Muscle of leg (tissue), 3 donors: ENCODE measurements at regions not wholly inside any gene's neighbourhood (a gene's known extent, or its start where the extent isn't known, plus 50 kb on each side); places are given as distances from the start of the nearest gene placed in this dataset.
A peak's percentile ranks its signal among the peaks of the same experiment; 100 is the strongest.

Source experiments
- DNase-seq: peaks from one replicate; pipeline ENCODE4 v3.0.0; 2013
- H3K27ac ChIP-seq: one replicate; pipeline ENCODE4 v1.5.1; 2013; ENCODE audit warnings: mild to moderate bottlenecking, low read length, control low read depth
- H3K27me3 ChIP-seq: one replicate; pipeline ENCODE4 v1.6.1; 2013; ENCODE audit warnings: low read length; ENCODE audit not compliant: control insufficient read depth, insufficient read depth
- H3K36me3 ChIP-seq: one replicate; pipeline ENCODE4 v1.6.1; 2013; ENCODE audit warnings: low read length; ENCODE audit not compliant: control insufficient read depth, insufficient read depth
- H3K4me1 ChIP-seq: one replicate; pipeline ENCODE4 v1.6.1; 2013; ENCODE audit warnings: low read length; ENCODE audit not compliant: control insufficient read depth, insufficient read depth
- H3K4me3 ChIP-seq: one replicate; pipeline ENCODE4 v1.5.1; 2013; ENCODE audit warnings: low read length, control low read depth
- H3K9me3 ChIP-seq: replicated peaks from 2 replicates; pipeline ENCODE4 v1.6.1; 2013; ENCODE audit warnings: low read depth, low read length; ENCODE audit not compliant: control insufficient read depth
- WGBS: methylation state at CpG from one replicate; pipeline ENCODE4 v1.1.5; 2013; ENCODE audit warnings: missing lambda C conversion rate; ENCODE audit not compliant: insufficient coverage; 5-methylcytosine and 5-hydroxymethylcytosine counted together

DNA sequence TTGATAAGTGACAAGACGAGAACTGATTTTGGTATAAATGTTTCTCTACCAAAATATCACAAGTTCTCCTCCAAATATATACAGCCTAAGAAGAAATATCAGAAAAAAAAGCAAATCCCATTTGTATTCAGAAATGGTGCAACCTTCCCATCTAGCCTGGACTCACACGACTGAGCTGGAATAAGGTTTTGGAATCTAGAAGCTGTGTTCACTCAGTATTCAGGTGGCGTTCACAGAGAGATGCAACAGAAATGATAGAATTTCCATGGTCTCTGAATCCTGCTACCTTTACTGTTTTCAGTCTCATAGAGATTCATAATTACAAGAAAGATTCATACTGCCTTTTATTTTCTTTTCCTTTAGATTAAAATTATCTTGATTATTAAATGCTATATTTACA lies 347.2 kb upstream of the TRIB2 start:
- H3K4me3 ChIP-seq = no peak overlapping the region
- H3K4me1 ChIP-seq = no peaks in the 10 kb centered on the region
- DNase-seq = no peak
- no CpG with 5 or more reads among the region's 3 CpGs for WGBS
- H3K36me3 ChIP-seq = no peaks in the 10 kb centered on the region
- no peaks in the 10 kb centered on the region for H3K27me3 ChIP-seq
- no peak overlapping the region for H3K27ac ChIP-seq
- no peaks in the 10 kb centered on the region for H3K9me3 ChIP-seq

DNA sequence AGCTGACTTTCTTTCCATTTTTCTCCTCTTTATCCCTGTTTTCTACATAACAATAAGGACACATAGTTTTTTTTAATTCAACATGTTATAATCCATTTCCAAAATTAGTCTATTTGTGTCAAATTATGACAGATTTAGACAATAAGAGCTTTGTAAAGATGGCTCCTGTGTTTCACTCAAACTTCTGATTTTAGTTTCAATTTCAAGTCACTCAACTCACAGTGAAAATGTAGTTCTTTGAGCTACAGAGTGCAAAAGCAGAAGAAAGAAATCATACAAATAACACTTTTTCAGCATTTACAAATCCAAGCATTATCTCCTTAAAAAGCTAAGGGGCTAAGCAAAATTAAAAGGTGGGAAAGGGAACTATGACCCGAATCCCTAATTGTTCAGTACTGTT lies 340.7 kb upstream of the TRIB2 start:
- Histone ChIP-seq H3K27me3 (no peaks in the 10 kb centered on the region), H3K9me3 (peaks cover 2% of the 10 kb centered on the region), H3K4me3 (no peak overlapping the region), H3K4me1 (no peaks in the 10 kb centered on the region), H3K27ac (no peak overlapping the region), H3K36me3 (no peaks in the 10 kb centered on the region)
- WGBS = no CpG with 5 or more reads among the region's 1 CpG
- DNase-seq = no peak

DNA sequence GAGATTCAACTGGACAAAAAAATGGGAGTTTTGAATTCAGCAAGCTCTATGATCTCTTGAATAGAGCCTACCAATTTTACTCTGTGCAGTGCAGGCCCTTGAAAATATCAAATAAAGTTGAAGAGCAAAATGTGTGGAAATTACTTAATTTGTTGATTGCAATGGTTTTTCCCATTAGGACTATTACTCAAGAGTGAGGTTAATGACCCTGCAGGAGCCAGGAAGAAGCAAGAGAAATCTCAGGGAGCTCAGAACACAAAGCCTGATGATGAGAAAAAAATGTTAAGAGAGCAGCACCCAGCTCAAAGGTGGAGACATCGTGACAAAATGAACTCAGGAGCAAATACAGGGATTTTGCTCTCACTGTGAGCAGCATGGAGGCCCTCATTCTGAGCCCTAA lies 337.6 kb upstream of the TRIB2 start:
- no peaks in the 10 kb centered on the region for H3K36me3 ChIP-seq
- WGBS = 80% methylated on average over 1 of the region's 1 CpG
- no peaks in the 10 kb centered on the region for H3K27me3 ChIP-seq
- no peaks in the 10 kb centered on the region for H3K4me1 ChIP-seq
- no peak overlapping the region for H3K4me3 ChIP-seq
- no peak for DNase-seq
- no peak overlapping the region for H3K27ac ChIP-seq
- H3K9me3 ChIP-seq = peaks cover 2% of the 10 kb centered on the region

DNA sequence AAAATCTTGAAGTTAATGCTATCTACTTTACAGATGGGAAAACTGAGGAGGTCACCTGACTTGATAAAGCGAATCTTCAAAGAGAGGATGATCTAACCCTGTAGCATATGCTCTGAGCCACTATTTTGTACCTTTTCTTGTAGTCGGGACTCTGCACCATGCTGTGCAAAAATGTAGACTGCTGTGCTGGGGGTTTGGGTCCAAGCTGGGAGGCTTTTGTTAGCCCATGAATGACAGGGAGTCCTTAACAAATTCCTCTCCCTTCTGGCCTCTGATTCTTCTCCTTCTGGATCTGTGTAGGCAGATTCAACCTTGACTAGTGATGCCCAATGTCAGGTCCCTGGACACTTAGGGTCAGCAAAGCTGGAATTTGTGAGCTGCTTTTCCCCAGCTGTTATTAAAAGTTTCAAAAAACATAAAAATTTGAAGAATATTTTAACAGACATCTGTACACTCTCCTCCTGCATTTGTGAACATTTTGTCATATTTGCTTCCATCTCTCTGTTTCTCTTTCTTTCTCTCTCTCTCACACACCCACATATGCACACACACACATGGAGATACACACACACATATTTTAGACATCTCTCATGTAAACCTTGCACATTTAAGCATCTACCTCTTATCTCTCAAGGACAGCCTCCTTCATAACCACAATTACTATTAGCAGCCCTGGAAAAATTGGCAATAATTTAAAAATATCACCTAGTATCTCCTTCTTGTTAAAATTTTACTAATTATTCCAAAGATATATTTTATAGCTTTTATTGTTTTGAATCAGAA lies 335.0 kb upstream of the TRIB2 start:
- 100% methylated on average over 1 of the region's 2 CpGs for WGBS
- H3K4me1 ChIP-seq = no peaks in the 10 kb centered on the region
- no peak overlapping the region for H3K4me3 ChIP-seq
- DNase-seq = peak; percentile 6
- H3K27me3 ChIP-seq = no peaks in the 10 kb centered on the region
- H3K9me3 ChIP-seq = peaks cover 3% of the 10 kb centered on the region
- H3K27ac ChIP-seq = no peak overlapping the region
- H3K36me3 ChIP-seq = no peaks in the 10 kb centered on the region

DNA sequence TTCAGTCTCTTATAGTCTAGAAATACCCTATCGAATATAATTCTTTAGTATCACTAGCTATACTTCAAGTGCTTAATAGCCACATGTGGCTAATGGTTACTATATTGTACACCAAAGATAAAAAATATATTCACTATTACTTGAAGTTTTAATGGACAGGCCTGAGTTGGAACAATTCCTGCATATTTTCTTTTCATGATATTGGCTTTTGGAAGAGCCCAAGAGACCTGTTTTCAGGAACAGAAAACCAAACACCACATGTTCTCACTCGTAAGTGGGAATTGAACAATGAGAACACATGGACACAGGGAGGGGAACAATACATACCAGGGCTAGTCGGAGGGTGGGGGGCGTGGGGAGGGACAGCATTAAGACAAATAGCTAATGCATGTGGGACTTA lies 334.4 kb upstream of the TRIB2 start:
- peaks cover 4% of the 10 kb centered on the region for H3K9me3 ChIP-seq
- DNase-seq = peak; percentile 54
- no peak overlapping the region for H3K4me3 ChIP-seq
- no CpG with 5 or more reads among the region's 4 CpGs for WGBS
- no peaks in the 10 kb centered on the region for H3K4me1 ChIP-seq
- no peak overlapping the region for H3K27ac ChIP-seq
- H3K27me3 ChIP-seq = no peaks in the 10 kb centered on the region
- H3K36me3 ChIP-seq = no peaks in the 10 kb centered on the region

DNA sequence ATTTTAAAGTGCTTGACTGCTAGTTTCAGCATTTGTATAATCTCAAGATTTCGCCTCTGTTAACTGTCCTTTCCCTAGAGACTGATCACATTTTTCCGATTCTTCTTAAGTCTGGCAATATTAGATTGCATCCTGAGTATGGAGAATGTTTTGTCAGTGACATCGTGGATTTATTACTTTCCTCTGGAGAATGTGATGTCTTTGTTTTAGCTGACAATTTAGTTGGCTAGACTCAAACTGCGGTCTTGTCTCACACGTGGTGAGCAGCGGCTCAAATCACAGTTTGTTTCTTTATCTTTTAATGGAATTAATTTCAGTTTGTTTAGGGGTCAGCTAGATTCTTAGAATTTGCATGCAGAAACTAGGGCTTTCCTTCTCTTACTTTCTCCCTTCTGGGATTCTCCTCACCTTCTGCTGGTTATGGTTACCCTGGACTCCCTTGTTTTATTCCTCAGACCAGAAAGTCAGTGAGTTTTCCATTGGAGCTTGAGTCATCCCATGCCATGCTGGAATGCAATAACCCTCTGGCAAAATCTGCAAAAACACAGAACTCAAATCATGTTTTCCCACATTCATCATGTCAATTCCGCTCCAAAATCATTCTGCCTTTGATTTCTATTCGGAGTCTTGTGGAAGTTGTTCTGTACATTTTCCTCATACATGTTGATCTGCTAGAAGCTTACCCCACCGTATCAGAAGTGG lies 327.2 kb upstream of the TRIB2 start:
- Histone ChIP-seq H3K9me3 (peaks cover 2% of the 10 kb centered on the region), H3K27ac (no peak overlapping the region), H3K27me3 (no peaks in the 10 kb centered on the region), H3K4me3 (no peak overlapping the region), H3K36me3 (no peaks in the 10 kb centered on the region), H3K4me1 (no peaks in the 10 kb centered on the region)
- WGBS = 100% methylated on average over 1 of the region's 9 CpGs
- peak; percentile 19 for DNase-seq

DNA sequence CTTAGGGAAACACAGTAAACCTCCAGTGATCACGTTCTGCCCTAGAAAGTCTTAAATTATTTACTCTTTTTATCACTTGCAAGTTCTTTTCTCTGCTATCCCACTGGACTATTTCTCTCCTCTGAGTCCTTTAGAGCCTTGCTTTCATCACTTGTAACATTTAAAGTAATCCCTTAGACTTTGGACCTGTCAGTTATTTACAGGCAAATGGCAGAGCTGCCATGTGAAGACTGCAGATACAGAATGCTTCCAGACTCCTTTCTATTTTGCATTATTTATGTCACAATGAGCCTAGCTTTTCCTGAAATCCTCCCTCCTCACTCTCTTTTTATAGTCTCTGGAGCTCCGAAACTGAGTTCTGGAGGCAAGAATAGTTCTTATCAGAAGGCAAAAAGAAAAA lies 325.6 kb upstream of the TRIB2 start:
- H3K4me3 ChIP-seq = no peak overlapping the region
- H3K27ac ChIP-seq = no peak overlapping the region
- no peaks in the 10 kb centered on the region for H3K36me3 ChIP-seq
- no peaks in the 10 kb centered on the region for H3K4me1 ChIP-seq
- no CpG with 5 or more reads among the region's 2 CpGs for WGBS
- no peaks in the 10 kb centered on the region for H3K27me3 ChIP-seq
- no peak for DNase-seq
- H3K9me3 ChIP-seq = peaks cover 2% of the 10 kb centered on the region

DNA sequence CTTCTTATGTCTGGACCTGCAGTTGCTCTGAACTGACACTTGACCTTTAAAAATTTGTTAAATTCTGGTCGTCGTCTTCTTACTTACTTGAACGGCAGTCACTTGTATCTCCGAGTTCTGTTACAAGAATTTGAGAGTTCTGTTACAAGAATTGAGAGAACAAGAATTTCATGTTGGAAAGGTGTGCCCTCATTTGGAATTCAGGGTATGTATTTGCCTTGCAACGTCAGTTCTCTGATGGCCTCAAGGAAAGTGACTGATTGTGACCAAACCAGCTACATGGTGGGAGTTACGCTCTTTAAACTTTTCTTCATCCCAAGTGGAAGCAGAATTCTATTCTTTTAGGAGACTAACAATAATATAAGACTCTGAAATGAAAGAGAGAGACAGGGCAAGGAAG lies 320.0 kb upstream of the TRIB2 start:
- H3K27me3 ChIP-seq = no peaks in the 10 kb centered on the region
- DNase-seq = no peak
- 89% methylated on average over 4 of the region's 6 CpGs for WGBS

DNA sequence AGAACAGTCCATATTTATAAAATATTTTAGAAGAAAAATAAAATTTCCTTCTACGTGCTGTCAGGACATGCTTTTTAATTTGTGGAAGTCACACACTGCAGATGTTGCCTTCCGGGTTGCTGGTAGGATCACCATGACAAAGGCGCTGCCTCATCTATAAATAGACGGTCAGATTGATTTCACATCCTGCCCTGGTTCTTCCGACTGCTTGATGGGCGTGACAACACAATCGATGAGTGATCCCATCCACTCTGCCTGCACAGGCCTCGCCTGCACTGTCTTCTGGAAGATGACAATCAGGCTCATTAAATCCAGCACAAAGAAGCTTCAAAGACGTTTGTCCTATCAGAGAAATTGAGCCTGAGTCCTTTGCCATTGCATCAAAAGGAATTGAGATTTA lies 318.9 kb upstream of the TRIB2 start:
- peak overlapping the region; percentile 15 for H3K27ac ChIP-seq
- WGBS = 42% methylated on average over 8 of the region's 9 CpGs
- DNase-seq = peak; percentile 71

More for the DNA sequence above, 320.0 kb upstream of the TRIB2 start:
- H3K4me3 ChIP-seq = no peak overlapping the region
- no peak overlapping the region for H3K27ac ChIP-seq
- peaks cover 3% of the 10 kb centered on the region for H3K4me1 ChIP-seq
- H3K9me3 ChIP-seq = no peaks in the 10 kb centered on the region
- no peaks in the 10 kb centered on the region for H3K36me3 ChIP-seq

DNA sequence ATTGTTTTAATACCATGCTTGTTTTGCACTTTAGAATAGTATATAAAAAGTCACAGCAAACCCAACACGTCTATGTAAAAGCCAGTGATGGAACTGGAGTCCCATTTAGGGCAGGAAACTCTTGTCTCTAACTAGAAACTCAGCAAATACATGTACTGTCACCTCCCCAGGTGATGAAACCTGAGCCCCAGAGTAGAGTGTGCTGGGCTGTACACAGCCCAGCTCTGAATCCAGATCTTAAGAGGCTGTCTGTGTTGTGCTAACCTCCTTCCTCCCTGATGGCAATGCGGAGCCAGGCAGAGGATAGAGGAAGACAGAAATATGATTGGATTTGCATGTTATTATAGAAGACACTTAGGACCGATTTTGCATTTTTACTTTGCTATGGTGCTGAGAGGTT lies 317.5 kb upstream of the TRIB2 start:
- H3K36me3 ChIP-seq = no peaks in the 10 kb centered on the region
- DNase-seq = no peak
- no peak overlapping the region for H3K27ac ChIP-seq
- H3K4me3 ChIP-seq = no peak overlapping the region
- H3K9me3 ChIP-seq = peaks cover 8% of the 10 kb centered on the region
- H3K27me3 ChIP-seq = no peaks in the 10 kb centered on the region
- WGBS = 33% methylated on average over 1 of the region's 3 CpGs
- H3K4me1 ChIP-seq = peaks cover 3% of the 10 kb centered on the region

More for the DNA sequence above, 318.9 kb upstream of the TRIB2 start:
- no peaks in the 10 kb centered on the region for H3K36me3 ChIP-seq
- no peak overlapping the region for H3K4me3 ChIP-seq
- H3K27me3 ChIP-seq = no peaks in the 10 kb centered on the region
- peaks cover 3% of the 10 kb centered on the region for H3K4me1 ChIP-seq
- peaks cover 5% of the 10 kb centered on the region for H3K9me3 ChIP-seq
